NCI-H524 (cell line): ENCODE measurements at regions not wholly inside any gene's neighbourhood (a gene's known extent, or its start where the extent isn't known, plus 50 kb on each side); places are given as distances from the start of the nearest gene placed in this dataset.
A peak's percentile ranks its signal among the peaks of the same experiment; 100 is the strongest.
"Not testable (repeated sequence)": the region's sequence is repeated elsewhere in the genome, so short reads cannot be mapped to it uniquely, and the experiment has no call there.

Experiments used
- DNase-seq, 2 experiments: peaks; one replicate each; lab custom pipeline; 2025; lab: John Stamatoyannopoulos, UW

GRCh38 chr4:71081192-71081591, 87.7 kb downstream of the DCK start:
- DNase-seq = no peak

- DNase-seq = no peak
These were observed 100.3 kb downstream of the DCK start for GRCh38 chr4:71093745-71094144.

- no peak for DNase-seq
These were observed 100.8 kb downstream of the DCK start for GRCh38 chr4:71094201-71094600.

GRCh38 chr4:71095141-71095540, 101.7 kb downstream of the DCK start:
- DNase-seq = no peak

GRCh38 chr4:71095545-71095944, 102.1 kb downstream of the DCK start:
- DNase-seq = no peak

- no peak for DNase-seq
These were observed 114.3 kb downstream of the DCK start for GRCh38 chr4:71107726-71108125.

GRCh38 chr4:71110499-71110898, 117.0 kb downstream of the DCK start:
- no peak for DNase-seq

- DNase-seq = not testable (repeated sequence)
These were observed 117.7 kb downstream of the DCK start for GRCh38 chr4:71111133-71111532.

GRCh38 chr4:71113294-71113693, 119.8 kb downstream of the DCK start:
- DNase-seq = peak in 1 of 2 experiments; percentile 21

- DNase-seq = no peak
These were observed 127.5 kb downstream of the DCK start for GRCh38 chr4:71120831-71121524.

- DNase-seq = no peak
These were observed 130.5 kb downstream of the DCK start for GRCh38 chr4:71123951-71124350.

- DNase-seq = no peak
These were observed 131.7 kb downstream of the DCK start for GRCh38 chr4:71125137-71125536.

- DNase-seq = no peak
These were observed 133.3 kb downstream of the DCK start for GRCh38 chr4:71126719-71127118.

- peak in 1 of 2 experiments; percentile 25 for DNase-seq
These were observed 137.6 kb downstream of the DCK start for GRCh38 chr4:71130827-71131603.

GRCh38 chr4:71132486-71132885, 139.0 kb downstream of the DCK start:
- no peak for DNase-seq

- DNase-seq = no peak
These were observed 140.0 kb downstream of the DCK start for GRCh38 chr4:71133491-71133890.

- DNase-seq = no peak
These were observed 142.6 kb downstream of the DCK start for GRCh38 chr4:71136071-71136470.

GRCh38 chr4:71138007-71138615, 144.7 kb downstream of the DCK start:
- DNase-seq = no peak

GRCh38 chr4:71140563-71140962, 147.1 kb downstream of the DCK start:
- no peak for DNase-seq

GRCh38 chr4:71141125-71141524, 147.7 kb downstream of the DCK start:
- DNase-seq = no peak

GRCh38 chr4:71147261-71147660, 153.8 kb downstream of the DCK start:
- no peak for DNase-seq

GRCh38 chr4:71148545-71148944, 155.1 kb downstream of the DCK start:
- no peak for DNase-seq

GRCh38 chr4:71151054-71151453, 157.6 kb downstream of the DCK start:
- no peak for DNase-seq
